GM13976 (cell line): ENCODE measurements at regions not wholly inside any gene's neighbourhood (a gene's known extent, or its start where the extent isn't known, plus 50 kb on each side); places are given as distances from the start of the nearest gene placed in this dataset.

Experiments
- DNase-seq: peaks from one replicate; pipeline ENCODE4 v3.0.0; 2012; ENCODE audit warnings: low spot score
- CTCF ChIP-seq: IDR thresholded peaks from 2 replicates; pipeline ENCODE4 v1.5.1; 2012; ENCODE audit warnings: borderline replicate concordance, mild to moderate bottlenecking; ENCODE audit not compliant: insufficient read depth; ENCODE audit errors: extremely low read depth, missing control alignments, control extremely low read depth
- in situ Hi-C: fragments of 300-500 bp; cut with MboI; formaldehyde crosslinking; loops from one replicate; pipeline ENCODE4 v1.12.0; 2022; ENCODE audit warnings: low sequenced_read_pairs, mixed read lengths, inconsistent platforms; ENCODE audit not compliant: unreplicated experiment

GRCh38 chr6:144477396-144477795 is 192.3 kb downstream of the UTRN start:
- in situ Hi-C loops = no loop called here
- TF ChIP-seq CTCF = no peak
- DNase-seq = no peak

- DNase-seq = no peak
- in situ Hi-C loops = no loop called here
- no peak for TF ChIP-seq CTCF
These were observed 192.7 kb downstream of the UTRN start for GRCh38 chr6:144477856-144478255.

DNA sequence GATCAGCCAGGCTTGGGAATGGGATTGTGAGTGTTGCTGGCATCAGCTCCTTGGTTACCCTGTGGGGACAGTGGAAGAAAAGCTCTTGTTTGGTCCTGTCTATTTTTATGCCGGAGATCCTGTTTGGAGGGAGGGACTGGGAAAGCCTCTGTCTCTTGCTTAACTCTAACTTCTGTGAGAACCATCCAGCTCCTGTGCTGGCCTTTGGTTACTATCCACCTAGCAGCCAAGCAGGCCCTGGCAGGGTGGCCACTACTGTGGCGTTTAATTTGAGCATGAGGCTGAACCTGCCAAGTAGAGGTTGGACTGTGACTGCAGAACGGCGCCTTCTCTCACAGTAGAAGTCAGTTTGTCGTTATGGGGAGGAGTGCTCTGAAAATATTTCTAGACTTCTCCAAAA is 193.3 kb downstream of the UTRN start:
- DNase-seq = no peak
- in situ Hi-C loops = no loop called here
- no peak for TF ChIP-seq CTCF

- no peak for TF ChIP-seq CTCF
- no peak for DNase-seq
- in situ Hi-C loops = loop anchor here (10.0 kb wide), 1 partner anchor 375 kb away; no protein-coding TSS in a partner anchor
These were observed 194.9 kb downstream of the UTRN start for GRCh38 chr6:144479991-144480390.

DNA sequence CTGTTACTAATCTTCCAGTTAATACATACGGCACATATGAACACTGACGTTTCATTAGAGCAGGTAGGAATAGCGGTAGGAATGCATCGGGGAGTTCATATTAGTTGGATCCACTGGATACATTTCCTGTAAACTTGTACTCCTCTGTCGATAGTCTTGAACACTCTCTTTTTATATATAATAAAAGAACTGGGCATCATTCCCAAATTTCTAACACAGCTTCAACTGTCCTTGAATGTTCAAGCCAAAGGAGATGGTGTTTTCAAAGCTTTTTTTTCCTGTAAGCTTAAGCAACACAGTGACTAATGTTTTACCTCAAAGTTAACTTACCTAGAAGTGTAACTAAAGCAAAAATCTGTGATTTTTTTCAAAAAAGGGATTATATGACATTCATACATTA is 195.3 kb downstream of the UTRN start:
- no peak for DNase-seq
- in situ Hi-C loops = loop anchor here (10.0 kb wide), 1 partner anchor 376 kb away; no protein-coding TSS in a partner anchor
- TF ChIP-seq CTCF = no peak

GRCh38 chr6:144481527-144481926 is 196.4 kb downstream of the UTRN start:
- in situ Hi-C loops = loop anchor here (10.0 kb wide), 1 partner anchor 377 kb away; no protein-coding TSS in a partner anchor
- DNase-seq = no peak

More at GRCh38 chr6:144481527-144481926, 196.4 kb downstream of the UTRN start:
- no peak for TF ChIP-seq CTCF
